ENCODE measurements at regions not wholly inside any gene's neighbourhood (a gene's known extent, or its start where the extent isn't known, plus 50 kb on each side); places are given as distances from the start of the nearest gene placed in this dataset.

DNA sequence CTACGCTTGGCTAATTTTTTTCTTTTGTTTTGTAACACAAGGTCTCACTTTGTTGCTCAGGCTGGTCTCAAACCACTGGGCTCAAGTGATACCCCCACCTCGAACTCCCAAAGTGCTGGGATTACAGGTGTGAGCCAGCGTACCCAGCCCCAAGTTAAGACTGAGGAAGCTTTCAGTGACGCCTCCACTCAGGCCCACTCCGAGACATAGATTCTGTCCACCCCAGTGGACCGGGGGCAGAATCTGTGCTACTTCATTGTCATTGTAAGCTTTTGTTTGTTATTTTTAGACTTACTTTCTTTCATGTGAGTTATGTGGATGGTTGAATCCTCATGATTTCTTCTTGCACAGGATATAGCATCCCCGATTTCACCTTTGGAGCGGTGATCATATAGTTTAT is 156.9 kb upstream of the TSHZ3 start:
- TF ChIP-seq, protein P1, sequence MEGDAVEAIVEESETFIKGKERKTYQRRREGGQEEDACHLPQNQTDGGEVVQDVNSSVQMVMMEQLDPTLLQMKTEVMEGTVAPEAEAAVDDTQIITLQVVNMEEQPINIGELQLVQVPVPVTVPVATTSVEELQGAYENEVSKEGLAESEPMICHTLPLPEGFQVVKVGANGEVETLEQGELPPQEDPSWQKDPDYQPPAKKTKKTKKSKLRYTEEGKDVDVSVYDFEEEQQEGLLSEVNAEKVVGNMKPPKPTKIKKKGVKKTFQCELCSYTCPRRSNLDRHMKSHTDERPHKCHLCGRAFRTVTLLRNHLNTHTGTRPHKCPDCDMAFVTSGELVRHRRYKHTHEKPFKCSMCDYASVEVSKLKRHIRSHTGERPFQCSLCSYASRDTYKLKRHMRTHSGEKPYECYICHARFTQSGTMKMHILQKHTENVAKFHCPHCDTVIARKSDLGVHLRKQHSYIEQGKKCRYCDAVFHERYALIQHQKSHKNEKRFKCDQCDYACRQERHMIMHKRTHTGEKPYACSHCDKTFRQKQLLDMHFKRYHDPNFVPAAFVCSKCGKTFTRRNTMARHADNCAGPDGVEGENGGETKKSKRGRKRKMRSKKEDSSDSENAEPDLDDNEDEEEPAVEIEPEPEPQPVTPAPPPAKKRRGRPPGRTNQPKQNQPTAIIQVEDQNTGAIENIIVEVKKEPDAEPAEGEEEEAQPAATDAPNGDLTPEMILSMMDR (IDR thresholded peaks at IDR 0.05; ENCODE audit: insufficient read depth, low read length), result no peak
- no peak for TF ChIP-seq POLR2AphosphoS5 (IDR thresholded peaks at IDR 0.05; ENCODE audit: low read depth)
- TF ChIP-seq SPI1 (IDR thresholded peaks at IDR 0.05; ENCODE audit: borderline replicate concordance, low read depth), result no peak

Measured in HL-60 (cell line).